OCI-LY7 (cell line): ENCODE measurements at regions not wholly inside any gene's neighbourhood (a gene's known extent, or its start where the extent isn't known, plus 50 kb on each side); places are given as distances from the start of the nearest gene placed in this dataset.

ENCODE experiments used
- EZH2phosphoT487 ChIP-seq: fragments of 200-600 bp; sonication (generic); IDR thresholded peaks from 2 replicates; pipeline ENCODE4 v1.6.1; 2018; ENCODE audit warnings: low read depth, borderline replicate concordance, mild to moderate bottlenecking, mixed run types, antibody characterized with exemption, low read length, moderate library complexity, mixed read lengths
- TF ChIP-seq, protein P1 (sequence below): fragments of 200-600 bp; sonication (generic); conservative IDR thresholded peaks from 2 replicates; pipeline ENCODE4 v1.5.1; 2014; ENCODE audit warnings: mild to moderate bottlenecking, antibody characterized with exemption, low read length, moderate library complexity, mixed read lengths

DNA sequence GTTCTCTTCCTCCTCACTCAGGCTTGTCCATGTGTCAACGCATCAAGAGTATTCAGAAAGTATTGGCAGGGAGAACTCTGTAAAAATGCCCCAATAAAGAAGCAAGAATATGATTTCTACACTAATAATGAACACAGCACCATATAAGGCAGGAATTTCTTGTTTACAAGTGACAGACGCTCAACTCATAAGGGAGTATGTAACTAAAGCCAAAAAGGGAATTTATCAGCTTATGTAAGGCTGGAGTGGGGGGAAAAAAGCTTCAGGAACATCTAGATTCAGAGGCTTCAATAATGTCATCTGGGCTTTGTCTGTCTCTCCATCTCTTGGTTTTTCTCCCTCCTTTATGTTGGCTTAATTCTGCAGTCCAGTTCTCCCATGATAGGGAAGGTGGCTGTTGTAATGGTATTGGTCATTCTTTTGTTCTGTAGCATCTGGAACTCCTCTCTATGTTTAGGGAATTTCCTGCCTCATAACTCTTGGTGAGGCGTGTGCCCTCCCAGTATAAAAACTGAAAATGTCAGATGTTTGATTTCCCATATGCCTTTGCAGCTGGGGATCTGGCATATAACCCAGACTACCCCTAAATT lies 125.1 kb upstream of the COL21A1 start:
- no peak for TF ChIP-seq EZH2phosphoT487
- TF ChIP-seq, protein P1, sequence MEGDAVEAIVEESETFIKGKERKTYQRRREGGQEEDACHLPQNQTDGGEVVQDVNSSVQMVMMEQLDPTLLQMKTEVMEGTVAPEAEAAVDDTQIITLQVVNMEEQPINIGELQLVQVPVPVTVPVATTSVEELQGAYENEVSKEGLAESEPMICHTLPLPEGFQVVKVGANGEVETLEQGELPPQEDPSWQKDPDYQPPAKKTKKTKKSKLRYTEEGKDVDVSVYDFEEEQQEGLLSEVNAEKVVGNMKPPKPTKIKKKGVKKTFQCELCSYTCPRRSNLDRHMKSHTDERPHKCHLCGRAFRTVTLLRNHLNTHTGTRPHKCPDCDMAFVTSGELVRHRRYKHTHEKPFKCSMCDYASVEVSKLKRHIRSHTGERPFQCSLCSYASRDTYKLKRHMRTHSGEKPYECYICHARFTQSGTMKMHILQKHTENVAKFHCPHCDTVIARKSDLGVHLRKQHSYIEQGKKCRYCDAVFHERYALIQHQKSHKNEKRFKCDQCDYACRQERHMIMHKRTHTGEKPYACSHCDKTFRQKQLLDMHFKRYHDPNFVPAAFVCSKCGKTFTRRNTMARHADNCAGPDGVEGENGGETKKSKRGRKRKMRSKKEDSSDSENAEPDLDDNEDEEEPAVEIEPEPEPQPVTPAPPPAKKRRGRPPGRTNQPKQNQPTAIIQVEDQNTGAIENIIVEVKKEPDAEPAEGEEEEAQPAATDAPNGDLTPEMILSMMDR: no peak
